ENCODE measurements at regions not wholly inside any gene's neighbourhood (a gene's known extent, or its start where the extent isn't known, plus 50 kb on each side); places are given as distances from the start of the nearest gene placed in this dataset.

DNA sequence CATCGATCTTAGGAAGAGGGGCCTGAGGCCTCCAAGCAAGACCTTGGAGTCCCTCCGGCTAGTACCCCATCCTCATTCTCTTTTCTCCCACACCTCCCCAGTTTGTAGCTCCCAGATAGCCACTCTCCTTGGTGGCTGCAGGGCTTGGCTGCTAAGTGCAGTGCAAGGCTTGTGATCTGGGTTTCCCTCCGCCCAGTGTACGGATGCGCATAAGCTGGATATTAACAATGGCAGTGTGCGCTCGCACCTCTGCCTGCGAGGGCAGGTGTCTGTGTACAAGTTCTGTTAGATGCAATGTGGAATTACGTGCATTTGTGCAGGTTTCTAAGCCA is 71.0 kb upstream of the TBCA start (continued):
- TF ChIP-seq, protein P1, sequence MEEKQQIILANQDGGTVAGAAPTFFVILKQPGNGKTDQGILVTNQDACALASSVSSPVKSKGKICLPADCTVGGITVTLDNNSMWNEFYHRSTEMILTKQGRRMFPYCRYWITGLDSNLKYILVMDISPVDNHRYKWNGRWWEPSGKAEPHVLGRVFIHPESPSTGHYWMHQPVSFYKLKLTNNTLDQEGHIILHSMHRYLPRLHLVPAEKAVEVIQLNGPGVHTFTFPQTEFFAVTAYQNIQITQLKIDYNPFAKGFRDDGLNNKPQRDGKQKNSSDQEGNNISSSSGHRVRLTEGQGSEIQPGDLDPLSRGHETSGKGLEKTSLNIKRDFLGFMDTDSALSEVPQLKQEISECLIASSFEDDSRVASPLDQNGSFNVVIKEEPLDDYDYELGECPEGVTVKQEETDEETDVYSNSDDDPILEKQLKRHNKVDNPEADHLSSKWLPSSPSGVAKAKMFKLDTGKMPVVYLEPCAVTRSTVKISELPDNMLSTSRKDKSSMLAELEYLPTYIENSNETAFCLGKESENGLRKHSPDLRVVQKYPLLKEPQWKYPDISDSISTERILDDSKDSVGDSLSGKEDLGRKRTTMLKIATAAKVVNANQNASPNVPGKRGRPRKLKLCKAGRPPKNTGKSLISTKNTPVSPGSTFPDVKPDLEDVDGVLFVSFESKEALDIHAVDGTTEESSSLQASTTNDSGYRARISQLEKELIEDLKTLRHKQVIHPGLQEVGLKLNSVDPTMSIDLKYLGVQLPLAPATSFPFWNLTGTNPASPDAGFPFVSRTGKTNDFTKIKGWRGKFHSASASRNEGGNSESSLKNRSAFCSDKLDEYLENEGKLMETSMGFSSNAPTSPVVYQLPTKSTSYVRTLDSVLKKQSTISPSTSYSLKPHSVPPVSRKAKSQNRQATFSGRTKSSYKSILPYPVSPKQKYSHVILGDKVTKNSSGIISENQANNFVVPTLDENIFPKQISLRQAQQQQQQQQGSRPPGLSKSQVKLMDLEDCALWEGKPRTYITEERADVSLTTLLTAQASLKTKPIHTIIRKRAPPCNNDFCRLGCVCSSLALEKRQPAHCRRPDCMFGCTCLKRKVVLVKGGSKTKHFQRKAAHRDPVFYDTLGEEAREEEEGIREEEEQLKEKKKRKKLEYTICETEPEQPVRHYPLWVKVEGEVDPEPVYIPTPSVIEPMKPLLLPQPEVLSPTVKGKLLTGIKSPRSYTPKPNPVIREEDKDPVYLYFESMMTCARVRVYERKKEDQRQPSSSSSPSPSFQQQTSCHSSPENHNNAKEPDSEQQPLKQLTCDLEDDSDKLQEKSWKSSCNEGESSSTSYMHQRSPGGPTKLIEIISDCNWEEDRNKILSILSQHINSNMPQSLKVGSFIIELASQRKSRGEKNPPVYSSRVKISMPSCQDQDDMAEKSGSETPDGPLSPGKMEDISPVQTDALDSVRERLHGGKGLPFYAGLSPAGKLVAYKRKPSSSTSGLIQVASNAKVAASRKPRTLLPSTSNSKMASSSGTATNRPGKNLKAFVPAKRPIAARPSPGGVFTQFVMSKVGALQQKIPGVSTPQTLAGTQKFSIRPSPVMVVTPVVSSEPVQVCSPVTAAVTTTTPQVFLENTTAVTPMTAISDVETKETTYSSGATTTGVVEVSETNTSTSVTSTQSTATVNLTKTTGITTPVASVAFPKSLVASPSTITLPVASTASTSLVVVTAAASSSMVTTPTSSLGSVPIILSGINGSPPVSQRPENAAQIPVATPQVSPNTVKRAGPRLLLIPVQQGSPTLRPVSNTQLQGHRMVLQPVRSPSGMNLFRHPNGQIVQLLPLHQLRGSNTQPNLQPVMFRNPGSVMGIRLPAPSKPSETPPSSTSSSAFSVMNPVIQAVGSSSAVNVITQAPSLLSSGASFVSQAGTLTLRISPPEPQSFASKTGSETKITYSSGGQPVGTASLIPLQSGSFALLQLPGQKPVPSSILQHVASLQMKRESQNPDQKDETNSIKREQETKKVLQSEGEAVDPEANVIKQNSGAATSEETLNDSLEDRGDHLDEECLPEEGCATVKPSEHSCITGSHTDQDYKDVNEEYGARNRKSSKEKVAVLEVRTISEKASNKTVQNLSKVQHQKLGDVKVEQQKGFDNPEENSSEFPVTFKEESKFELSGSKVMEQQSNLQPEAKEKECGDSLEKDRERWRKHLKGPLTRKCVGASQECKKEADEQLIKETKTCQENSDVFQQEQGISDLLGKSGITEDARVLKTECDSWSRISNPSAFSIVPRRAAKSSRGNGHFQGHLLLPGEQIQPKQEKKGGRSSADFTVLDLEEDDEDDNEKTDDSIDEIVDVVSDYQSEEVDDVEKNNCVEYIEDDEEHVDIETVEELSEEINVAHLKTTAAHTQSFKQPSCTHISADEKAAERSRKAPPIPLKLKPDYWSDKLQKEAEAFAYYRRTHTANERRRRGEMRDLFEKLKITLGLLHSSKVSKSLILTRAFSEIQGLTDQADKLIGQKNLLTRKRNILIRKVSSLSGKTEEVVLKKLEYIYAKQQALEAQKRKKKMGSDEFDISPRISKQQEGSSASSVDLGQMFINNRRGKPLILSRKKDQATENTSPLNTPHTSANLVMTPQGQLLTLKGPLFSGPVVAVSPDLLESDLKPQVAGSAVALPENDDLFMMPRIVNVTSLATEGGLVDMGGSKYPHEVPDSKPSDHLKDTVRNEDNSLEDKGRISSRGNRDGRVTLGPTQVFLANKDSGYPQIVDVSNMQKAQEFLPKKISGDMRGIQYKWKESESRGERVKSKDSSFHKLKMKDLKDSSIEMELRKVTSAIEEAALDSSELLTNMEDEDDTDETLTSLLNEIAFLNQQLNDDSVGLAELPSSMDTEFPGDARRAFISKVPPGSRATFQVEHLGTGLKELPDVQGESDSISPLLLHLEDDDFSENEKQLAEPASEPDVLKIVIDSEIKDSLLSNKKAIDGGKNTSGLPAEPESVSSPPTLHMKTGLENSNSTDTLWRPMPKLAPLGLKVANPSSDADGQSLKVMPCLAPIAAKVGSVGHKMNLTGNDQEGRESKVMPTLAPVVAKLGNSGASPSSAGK (IDR thresholded peaks at IDR 0.05): no peak
- TF ChIP-seq GTF2E2 (tag; IDR thresholded peaks at IDR 0.05) (no peak), ZNF695 (CRISPR knock-in tag; IDR thresholded peaks at IDR 0.05) (no peak), RBM17 (IDR thresholded peaks at IDR 0.05; ENCODE audit: borderline replicate concordance, low read depth, low read length) (no peak), DMBX1 (CRISPR knock-in tag; IDR thresholded peaks at IDR 0.05; ENCODE audit: borderline replicate concordance) (no peak)
- TF ChIP-seq, protein P2, sequence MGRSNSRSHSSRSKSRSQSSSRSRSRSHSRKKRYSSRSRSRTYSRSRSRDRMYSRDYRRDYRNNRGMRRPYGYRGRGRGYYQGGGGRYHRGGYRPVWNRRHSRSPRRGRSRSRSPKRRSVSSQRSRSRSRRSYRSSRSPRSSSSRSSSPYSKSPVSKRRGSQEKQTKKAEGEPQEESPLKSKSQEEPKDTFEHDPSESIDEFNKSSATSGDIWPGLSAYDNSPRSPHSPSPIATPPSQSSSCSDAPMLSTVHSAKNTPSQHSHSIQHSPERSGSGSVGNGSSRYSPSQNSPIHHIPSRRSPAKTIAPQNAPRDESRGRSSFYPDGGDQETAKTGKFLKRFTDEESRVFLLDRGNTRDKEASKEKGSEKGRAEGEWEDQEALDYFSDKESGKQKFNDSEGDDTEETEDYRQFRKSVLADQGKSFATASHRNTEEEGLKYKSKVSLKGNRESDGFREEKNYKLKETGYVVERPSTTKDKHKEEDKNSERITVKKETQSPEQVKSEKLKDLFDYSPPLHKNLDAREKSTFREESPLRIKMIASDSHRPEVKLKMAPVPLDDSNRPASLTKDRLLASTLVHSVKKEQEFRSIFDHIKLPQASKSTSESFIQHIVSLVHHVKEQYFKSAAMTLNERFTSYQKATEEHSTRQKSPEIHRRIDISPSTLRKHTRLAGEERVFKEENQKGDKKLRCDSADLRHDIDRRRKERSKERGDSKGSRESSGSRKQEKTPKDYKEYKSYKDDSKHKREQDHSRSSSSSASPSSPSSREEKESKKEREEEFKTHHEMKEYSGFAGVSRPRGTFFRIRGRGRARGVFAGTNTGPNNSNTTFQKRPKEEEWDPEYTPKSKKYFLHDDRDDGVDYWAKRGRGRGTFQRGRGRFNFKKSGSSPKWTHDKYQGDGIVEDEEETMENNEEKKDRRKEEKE (IDR thresholded peaks at IDR 0.05; ENCODE audit: borderline replicate concordance in 1 of 2, control insufficient read depth in 1 of 2, low read depth in 2 of 2, low read length in 1 of 2): no peak
